Body of pancreas (tissue), 4 donors: ENCODE measurements at regions not wholly inside any gene's neighbourhood (a gene's known extent, or its start where the extent isn't known, plus 50 kb on each side); places are given as distances from the start of the nearest gene placed in this dataset.

ENCODE experiments used
- ATAC-seq: fragments of 150-250 bp; one replicate; pipeline ENCODE4 v1.9.1; 2016
- DNase-seq, 4 donors: peaks; one replicate each; pipeline ENCODE4 v3.0.0-alpha.2; 2019
- H3K27ac ChIP-seq, 4 donors: fragments of 200-600 bp; sonication (generic); 1 replicate in 3 of 4; 2 replicates in 1 of 4; pipeline versions ENCODE4 v1.5.1 to v1.6.1; 2016 to 2019; ENCODE audit warnings: mild to moderate bottlenecking in 1 of 4, mixed read lengths in 1 of 4, moderate library complexity in 1 of 4
- H3K27me3 ChIP-seq, 2 donors: fragments of 200-600 bp; sonication (generic); one replicate each; pipeline ENCODE4 v1.6.0; 2016; ENCODE audit warnings: mild to moderate bottlenecking in 1 of 2
- H3K36me3 ChIP-seq, 2 donors: fragments of 200-600 bp; sonication (generic); replicated peaks in 1 of 2; 2 replicates each; pipeline ENCODE4 v1.5.1; 2016; ENCODE audit warnings: low read depth in 2 of 2; ENCODE audit not compliant: insufficient read depth in 1 of 2
- H3K4me1 ChIP-seq: fragments of 200-600 bp; sonication (generic); one replicate; pipeline ENCODE4 v1.6.0; 2016
- H3K4me3 ChIP-seq, 2 donors: fragments of 200-600 bp; sonication (generic); 1 replicate in 1 of 2; 2 replicates in 1 of 2; pipeline ENCODE4 v1.5.1; 2016 to 2019
- H3K9me3 ChIP-seq, 3 donors: fragments of 200-600 bp; sonication (generic); 1 replicate in 2 of 3; 2 replicates in 1 of 3; pipeline ENCODE4 v1.5.1; 2016
- CTCF ChIP-seq, 7 experiments: fragments of 450-650 bp in 4 of 7; fragments of 200-600 bp in 3 of 7; sonication (generic) in 3 of 7; IDR thresholded peaks; one replicate each; pipeline ENCODE4 v1.5.1; 2016 to 2019; ENCODE audit warnings: antibody characterized with exemption in 7 of 7
- POLR2A ChIP-seq, 3 donors: fragments of 450-650 bp; IDR thresholded peaks; one replicate each; pipeline ENCODE4 v1.6.1; 2016; ENCODE audit warnings: antibody characterized with exemption in 3 of 3, mild to moderate bottlenecking in 2 of 3
- WGBS, 2 donors: methylation state at CpG; one replicate each; pipeline ENCODE4 v1.1.5; 2017; 5-methylcytosine and 5-hydroxymethylcytosine counted together
- intact Hi-C: fragments of 100-400 bp; cut with DNase I; formaldehyde crosslinking; loops from one replicate; pipeline ENCODE4 v1.15.1; 2023

GRCh38 chr5:74098941-74099340 lies 472.9 kb downstream of the ARHGEF28 start:
- Histone ChIP-seq H3K9me3 (no peaks in the 10 kb centered on the region), H3K4me1 (no peaks in the 10 kb centered on the region), H3K27me3 (no peaks in the 10 kb centered on the region), H3K27ac (no peak overlapping the region), H3K4me3 (no peak overlapping the region), H3K36me3 (no peaks in the 10 kb centered on the region)
- intact Hi-C loops = no loop called here
- TF ChIP-seq POLR2A (IDR thresholded peaks at IDR 0.05) = no peak
- no peak for DNase-seq
- no peak for ATAC-seq

GRCh38 chr5:74098456-74098855 lies 472.5 kb downstream of the ARHGEF28 start:
- no peak for ATAC-seq
- no peak overlapping the region for H3K27ac ChIP-seq
- intact Hi-C loops = no loop called here
- DNase-seq = no peak
- no peaks in the 10 kb centered on the region for H3K4me1 ChIP-seq
- TF ChIP-seq CTCF (IDR thresholded peaks at IDR 0.05) (no peak), POLR2A (IDR thresholded peaks at IDR 0.05) (no peak)
- H3K36me3 ChIP-seq = no peaks in the 10 kb centered on the region
- no peaks in the 10 kb centered on the region for H3K27me3 ChIP-seq
- H3K9me3 ChIP-seq = no peaks in the 10 kb centered on the region
- no peak overlapping the region for H3K4me3 ChIP-seq

GRCh38 chr5:74096325-74096724 lies 470.3 kb downstream of the ARHGEF28 start:
- no peak for ATAC-seq
- no peaks in the 10 kb centered on the region for H3K9me3 ChIP-seq
- intact Hi-C loops = no loop called here

GRCh38 chr5:74095871-74096270 lies 469.9 kb downstream of the ARHGEF28 start:
- ATAC-seq (no peak), DNase-seq (no peak)
- no peaks in the 10 kb centered on the region for H3K9me3 ChIP-seq
- TF ChIP-seq CTCF (IDR thresholded peaks at IDR 0.05) (no peak), POLR2A (IDR thresholded peaks at IDR 0.05) (no peak)
- H3K27ac ChIP-seq = no peak overlapping the region
- intact Hi-C loops = no loop called here
- H3K4me3 ChIP-seq = no peak overlapping the region
- H3K27me3 ChIP-seq = no peaks in the 10 kb centered on the region
- no peaks in the 10 kb centered on the region for H3K4me1 ChIP-seq
- no peaks in the 10 kb centered on the region for H3K36me3 ChIP-seq
- 66 to 71% methylated on average over 5 of the region's 5 CpGs for WGBS, 2 donors

More at GRCh38 chr5:74096325-74096724, 470.3 kb downstream of the ARHGEF28 start:
- H3K4me3 ChIP-seq = no peak overlapping the region
- no peaks in the 10 kb centered on the region for H3K4me1 ChIP-seq
- H3K27me3 ChIP-seq = no peaks in the 10 kb centered on the region
- no peaks in the 10 kb centered on the region for H3K36me3 ChIP-seq
- H3K27ac ChIP-seq = no peak overlapping the region
- DNase-seq = no peak
- TF ChIP-seq CTCF (IDR thresholded peaks at IDR 0.05) = no peak
- no peak for TF ChIP-seq POLR2A (IDR thresholded peaks at IDR 0.05)

- intact Hi-C loops = no loop called here
- DNase-seq = no peak
- no peak overlapping the region for H3K27ac ChIP-seq
- no peaks in the 10 kb centered on the region for H3K4me1 ChIP-seq
- H3K36me3 ChIP-seq = no peaks in the 10 kb centered on the region
- no peak for TF ChIP-seq POLR2A (IDR thresholded peaks at IDR 0.05)
- TF ChIP-seq CTCF (IDR thresholded peaks at IDR 0.05) = no peak
- ATAC-seq = no peak
- no peaks in the 10 kb centered on the region for H3K27me3 ChIP-seq
- H3K9me3 ChIP-seq = no peaks in the 10 kb centered on the region
- 83 to 93% methylated on average over 4 of the region's 4 CpGs for WGBS, 2 donors
- no peak overlapping the region for H3K4me3 ChIP-seq
Observed at GRCh38 chr5:74094782-74095108, 468.7 kb downstream of the ARHGEF28 start.
